Rectal smooth muscle tissue (tissue), 1 donor: ENCODE measurements at regions not wholly inside any gene's neighbourhood (a gene's known extent, or its start where the extent isn't known, plus 50 kb on each side); places are given as distances from the start of the nearest gene placed in this dataset.

Experiments used
- H3K27ac ChIP-seq: one replicate; pipeline ENCODE4 v1.7.0; 2013; ENCODE audit warnings: low read depth, low read length, inconsistent platforms
- H3K27me3 ChIP-seq: one replicate; pipeline ENCODE4 v1.7.0; 2013; ENCODE audit warnings: low read length; ENCODE audit not compliant: control insufficient read depth, insufficient read depth
- H3K36me3 ChIP-seq: one replicate; pipeline ENCODE4 v1.7.0; 2013; ENCODE audit warnings: low read length; ENCODE audit not compliant: control insufficient read depth, insufficient read depth
- H3K4me1 ChIP-seq: one replicate; pipeline ENCODE4 v1.7.0; 2013; ENCODE audit warnings: low read length; ENCODE audit not compliant: control insufficient read depth, insufficient read depth
- H3K4me3 ChIP-seq: one replicate; pipeline ENCODE4 v1.7.0; 2013; ENCODE audit warnings: low read length
- H3K9ac ChIP-seq: one replicate; pipeline ENCODE4 v1.7.0; 2013; ENCODE audit warnings: low read length

GRCh38 chr14:22456421-22456820 is 132.6 kb downstream of the DAD1 start:
- H3K36me3 ChIP-seq: no peaks in the 10 kb centered on the region
- no peak overlapping the region for H3K9ac ChIP-seq
- no peak overlapping the region for H3K27ac ChIP-seq
- H3K4me3 ChIP-seq: no peak overlapping the region
- H3K27me3 ChIP-seq: no peaks in the 10 kb centered on the region
- H3K4me1 ChIP-seq: peaks cover 4% of the 10 kb centered on the region

DNA sequence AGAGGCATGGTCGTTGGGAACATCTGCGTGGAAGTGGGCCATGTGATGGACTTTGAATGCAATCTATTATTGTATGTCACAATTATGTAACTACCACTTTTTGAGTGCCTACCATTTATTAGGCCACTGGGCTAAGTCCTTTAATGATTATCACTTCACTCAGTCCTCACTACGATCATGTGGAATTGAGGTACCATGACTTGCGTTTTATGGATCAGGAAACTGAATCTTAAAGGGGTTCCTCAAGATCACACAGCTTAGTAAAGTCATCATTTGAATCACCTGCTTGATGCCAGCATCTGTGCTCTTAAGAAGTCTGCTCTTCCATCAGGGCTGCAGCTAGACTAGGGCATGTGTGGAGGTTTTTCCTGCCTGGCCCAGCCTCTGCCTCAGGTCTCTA is 136.7 kb downstream of the DAD1 start:
- Histone ChIP-seq H3K9ac (no peak overlapping the region), H3K27ac (no peak overlapping the region), H3K36me3 (no peaks in the 10 kb centered on the region), H3K27me3 (no peaks in the 10 kb centered on the region), H3K4me1 (no peaks in the 10 kb centered on the region), H3K4me3 (no peak overlapping the region)

DNA sequence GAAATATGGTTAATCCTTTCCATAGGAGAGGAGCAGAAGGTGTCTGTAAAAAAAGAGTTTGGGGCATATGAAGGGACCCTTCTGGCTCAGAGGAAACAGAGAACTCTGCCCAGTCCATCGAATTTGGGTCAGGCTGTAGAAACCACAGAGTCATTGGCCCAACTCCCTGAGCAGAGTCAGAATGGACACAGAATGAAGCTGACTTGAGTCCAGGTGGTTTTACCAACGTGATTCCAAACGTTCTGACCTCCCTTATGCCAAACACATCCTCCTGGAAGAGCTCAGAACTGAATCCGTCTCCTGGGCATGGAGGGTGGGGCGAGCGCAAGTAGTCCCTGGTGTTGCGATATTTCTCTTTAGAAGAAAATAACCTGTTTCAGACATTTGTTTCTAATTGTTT is 138.8 kb downstream of the DAD1 start:
- Histone ChIP-seq H3K9ac (no peak overlapping the region), H3K27me3 (no peaks in the 10 kb centered on the region), H3K4me3 (no peak overlapping the region), H3K4me1 (no peaks in the 10 kb centered on the region), H3K36me3 (no peaks in the 10 kb centered on the region), H3K27ac (no peak overlapping the region)

DNA sequence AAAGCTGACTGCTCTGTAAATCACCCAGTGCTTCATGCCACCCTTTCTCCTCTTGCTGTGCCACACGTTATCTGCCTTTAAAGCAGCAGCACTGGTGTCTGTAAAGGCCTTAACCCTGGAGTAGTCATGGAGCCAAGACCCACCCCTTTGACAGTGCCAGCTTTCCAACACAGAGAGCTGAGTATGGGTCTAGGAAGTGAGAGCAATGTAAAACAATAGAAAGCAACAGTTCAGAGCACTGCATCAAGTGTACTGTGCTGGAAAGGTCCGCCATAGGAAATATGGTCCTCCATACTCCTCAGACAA is 139.5 kb downstream of the DAD1 start:
- no peak overlapping the region for H3K27ac ChIP-seq
- H3K4me3 ChIP-seq: no peak overlapping the region
- H3K27me3 ChIP-seq: no peaks in the 10 kb centered on the region
- no peaks in the 10 kb centered on the region for H3K36me3 ChIP-seq
- H3K9ac ChIP-seq: no peak overlapping the region
- H3K4me1 ChIP-seq: no peaks in the 10 kb centered on the region

- Histone ChIP-seq H3K27me3 (no peaks in the 10 kb centered on the region), H3K9ac (no peak overlapping the region), H3K4me3 (no peak overlapping the region), H3K36me3 (no peaks in the 10 kb centered on the region), H3K4me1 (no peaks in the 10 kb centered on the region), H3K27ac (no peak overlapping the region)
These were observed 140.0 kb downstream of the DAD1 start for GRCh38 chr14:22448905-22449599.

DNA sequence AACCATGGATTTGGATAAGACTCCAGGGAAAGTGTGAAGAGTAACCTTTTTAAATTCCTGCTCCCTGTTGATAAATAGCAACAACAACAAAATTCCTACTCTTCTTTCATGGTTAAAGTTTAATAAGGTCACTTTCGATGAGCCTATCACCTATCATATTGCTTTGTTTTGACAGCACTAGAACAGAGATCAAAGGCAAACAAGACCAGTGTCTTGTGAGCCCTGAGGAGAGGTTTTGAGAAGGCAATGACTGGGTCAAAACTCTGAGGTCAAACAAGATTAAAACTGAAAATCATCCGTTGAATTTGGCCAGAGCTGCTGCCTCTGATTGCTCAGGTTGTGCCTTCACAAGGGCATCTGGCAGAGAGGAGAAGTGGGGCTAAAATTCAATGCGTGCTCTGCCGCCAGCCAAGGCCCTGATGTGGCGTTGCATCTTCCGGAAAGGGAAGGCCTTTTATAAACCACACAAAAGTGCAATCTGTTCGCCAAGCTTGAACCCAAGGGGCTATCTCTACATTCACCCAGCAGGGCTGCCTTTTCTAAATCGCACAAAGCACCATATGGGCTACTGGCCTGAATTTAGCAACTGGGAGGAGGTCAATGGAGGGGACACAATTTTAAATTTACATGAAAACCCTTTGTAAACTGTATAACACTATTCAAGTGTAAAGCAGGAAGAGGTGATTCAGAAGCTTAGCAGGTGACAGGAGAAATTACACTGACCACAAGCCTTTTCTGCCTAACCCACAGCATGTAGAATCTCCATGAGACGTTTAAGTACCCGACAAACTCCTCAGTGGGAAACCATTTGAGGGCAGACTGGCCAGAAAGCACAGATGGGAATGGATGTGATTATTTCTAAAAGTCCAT is 140.8 kb downstream of the DAD1 start:
- Histone ChIP-seq H3K4me3 (no peak overlapping the region), H3K27ac (no peak overlapping the region), H3K4me1 (no peaks in the 10 kb centered on the region), H3K27me3 (no peaks in the 10 kb centered on the region), H3K36me3 (no peaks in the 10 kb centered on the region), H3K9ac (no peak overlapping the region)

- Histone ChIP-seq H3K9ac (no peak overlapping the region), H3K36me3 (no peaks in the 10 kb centered on the region), H3K27me3 (no peaks in the 10 kb centered on the region), H3K4me3 (no peak overlapping the region), H3K4me1 (peaks cover 11% of the 10 kb centered on the region), H3K27ac (no peak overlapping the region)
These were observed 150.3 kb downstream of the DAD1 start for GRCh38 chr14:22438742-22439141.

- H3K4me3 ChIP-seq: no peak overlapping the region
- H3K4me1 ChIP-seq: peaks cover 18% of the 10 kb centered on the region
- no peak overlapping the region for H3K9ac ChIP-seq
- no peaks in the 10 kb centered on the region for H3K27me3 ChIP-seq
- H3K36me3 ChIP-seq: no peaks in the 10 kb centered on the region
- no peak overlapping the region for H3K27ac ChIP-seq
These were observed 154.0 kb downstream of the DAD1 start for GRCh38 chr14:22434901-22435550.

- Histone ChIP-seq H3K4me3 (no peak overlapping the region), H3K4me1 (peaks cover 18% of the 10 kb centered on the region), H3K36me3 (no peaks in the 10 kb centered on the region), H3K9ac (no peak overlapping the region), H3K27me3 (no peaks in the 10 kb centered on the region), H3K27ac (no peak overlapping the region)
These were observed 155.0 kb downstream of the DAD1 start for GRCh38 chr14:22434030-22434429.

DNA sequence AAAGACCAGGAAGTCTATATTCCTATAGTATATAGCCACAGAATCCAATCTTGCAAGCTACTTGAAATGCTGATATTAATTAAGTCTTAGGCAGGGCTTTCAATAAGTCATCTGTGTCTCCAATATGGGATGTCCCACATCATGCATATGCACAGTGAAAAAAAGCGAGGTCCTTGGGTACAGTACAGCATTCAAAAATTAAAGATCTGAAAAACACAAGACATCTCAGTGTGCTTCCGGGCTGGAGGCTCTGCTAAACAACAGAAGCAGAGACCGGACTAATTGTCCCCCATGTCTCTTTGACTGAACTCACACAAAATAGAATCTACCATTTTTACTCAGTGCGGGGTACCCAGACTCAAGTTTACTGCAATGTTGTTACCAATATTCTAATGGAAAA is 156.0 kb downstream of the DAD1 start:
- Histone ChIP-seq H3K36me3 (no peaks in the 10 kb centered on the region), H3K4me1 (peaks cover 26% of the 10 kb centered on the region), H3K27ac (no peak overlapping the region), H3K4me3 (no peak overlapping the region), H3K9ac (no peak overlapping the region), H3K27me3 (no peaks in the 10 kb centered on the region)

GRCh38 chr14:22432348-22432976 is 156.6 kb downstream of the DAD1 start:
- H3K4me1 ChIP-seq: peaks cover 26% of the 10 kb centered on the region
- H3K36me3 ChIP-seq: no peaks in the 10 kb centered on the region

DNA sequence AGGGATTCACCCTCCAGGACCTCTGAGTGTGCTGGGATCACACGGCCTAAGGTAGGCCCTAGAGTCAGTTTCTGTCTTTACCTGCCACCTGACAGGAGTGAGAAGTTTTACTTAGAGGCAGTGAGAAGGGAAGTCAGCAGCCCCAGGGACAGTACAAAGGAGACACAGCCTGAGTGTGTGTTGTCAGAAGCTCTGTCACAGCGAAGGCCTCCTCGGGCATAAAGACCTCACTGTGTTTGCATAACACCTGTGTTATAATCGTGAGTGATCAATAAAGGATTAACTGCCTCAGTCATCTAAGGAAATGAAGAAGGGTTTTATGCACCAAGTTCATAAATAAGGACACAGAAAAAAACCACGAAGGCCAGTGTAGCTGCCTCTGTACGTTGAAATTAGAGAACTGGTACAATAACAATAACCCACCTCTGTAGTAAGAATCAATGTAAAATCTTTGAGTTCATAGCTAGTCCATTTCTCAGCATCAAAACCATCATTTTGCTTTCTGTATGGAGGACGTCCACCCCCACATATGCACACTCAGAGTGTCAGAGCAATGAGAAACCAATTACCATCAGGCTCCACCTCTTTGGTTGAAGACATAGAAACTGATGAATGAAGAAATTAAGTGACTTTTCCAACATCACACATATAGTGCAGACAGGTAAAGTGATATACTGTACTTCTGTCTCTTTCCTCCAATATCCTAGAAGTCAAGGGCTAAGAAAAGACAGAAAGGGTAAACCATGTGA is 159.3 kb downstream of the DAD1 start:
- no peaks in the 10 kb centered on the region for H3K27me3 ChIP-seq
- no peak overlapping the region for H3K27ac ChIP-seq
- no peaks in the 10 kb centered on the region for H3K36me3 ChIP-seq
- H3K9ac ChIP-seq: no peak overlapping the region
- no peak overlapping the region for H3K4me3 ChIP-seq
- peaks cover 15% of the 10 kb centered on the region for H3K4me1 ChIP-seq

More at GRCh38 chr14:22432348-22432976, 156.6 kb downstream of the DAD1 start:
- no peak overlapping the region for H3K9ac ChIP-seq
- no peaks in the 10 kb centered on the region for H3K27me3 ChIP-seq
- H3K4me3 ChIP-seq: no peak overlapping the region
- no peak overlapping the region for H3K27ac ChIP-seq
